Fibroblast of mammary gland (primary cell): ENCODE measurements at regions not wholly inside any gene's neighbourhood (a gene's known extent, or its start where the extent isn't known, plus 50 kb on each side); places are given as distances from the start of the nearest gene placed in this dataset.

Source experiments
- DNase-seq: peaks from one replicate; pipeline ENCODE4 v3.0.0-alpha.2; 2010; ENCODE audit warnings: low read depth
- H3K4me3 ChIP-seq: 2 replicates; pipeline ENCODE4 v1.5.1; 2011; ENCODE audit warnings: low read depth, mild to moderate bottlenecking, low read length, moderate library complexity; ENCODE audit not compliant: control insufficient read depth
- CTCF ChIP-seq: conservative IDR thresholded peaks from 2 replicates; pipeline ENCODE4 v1.5.1; 2011; ENCODE audit warnings: low read depth, low read length, inconsistent platforms; ENCODE audit not compliant: control insufficient read depth, insufficient read depth

- no peak for DNase-seq
- no peak overlapping the region for H3K4me3 ChIP-seq
- TF ChIP-seq CTCF: no peak
Observed at GRCh38 chr10:128985036-128985435, 482.0 kb upstream of the MGMT start.

GRCh38 chr10:128990986-128991385 lies 476.1 kb upstream of the MGMT start:
- DNase-seq: no peak
- H3K4me3 ChIP-seq: no peak overlapping the region
- no peak for TF ChIP-seq CTCF

GRCh38 chr10:128992770-128993169 lies 474.3 kb upstream of the MGMT start:
- DNase-seq: no peak
- no peak overlapping the region for H3K4me3 ChIP-seq
- TF ChIP-seq CTCF: no peak

- no peak for TF ChIP-seq CTCF
- no peak overlapping the region for H3K4me3 ChIP-seq
- no peak for DNase-seq
Observed at GRCh38 chr10:128993443-128993842, 473.6 kb upstream of the MGMT start.

- no peak for TF ChIP-seq CTCF
- DNase-seq: no peak
- H3K4me3 ChIP-seq: no peak overlapping the region
Observed at GRCh38 chr10:128993911-128994538, 473.0 kb upstream of the MGMT start.

- no peak for TF ChIP-seq CTCF
- no peak overlapping the region for H3K4me3 ChIP-seq
Observed at GRCh38 chr10:128994598-128995143, 472.4 kb upstream of the MGMT start.

More at GRCh38 chr10:128994598-128995143, 472.4 kb upstream of the MGMT start:
- no peak for DNase-seq
